ENCODE measurements at regions not wholly inside any gene's neighbourhood (a gene's known extent, or its start where the extent isn't known, plus 50 kb on each side); places are given as distances from the start of the nearest gene placed in this dataset.

DNA sequence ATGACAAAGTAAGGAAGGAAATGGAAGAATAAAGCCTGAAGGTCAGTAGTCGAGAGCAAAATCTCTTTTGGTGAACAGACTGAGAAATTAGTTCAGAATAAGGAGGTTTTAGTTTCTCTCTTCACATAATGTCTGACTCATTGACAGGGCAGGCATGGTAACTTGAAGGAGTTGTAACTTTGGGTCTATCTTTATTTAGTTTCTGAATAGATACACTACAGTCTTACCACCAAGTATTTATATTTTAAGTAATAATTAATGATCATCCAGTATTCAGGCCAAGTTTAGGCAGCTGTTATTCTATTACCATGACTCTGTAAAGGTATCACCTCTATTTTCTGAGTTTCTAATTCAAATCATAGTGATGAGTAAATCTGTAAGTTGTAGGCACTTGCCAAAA lies 219.9 kb downstream of the SPRY2 start:
- DNase-seq = no peak

DNA sequence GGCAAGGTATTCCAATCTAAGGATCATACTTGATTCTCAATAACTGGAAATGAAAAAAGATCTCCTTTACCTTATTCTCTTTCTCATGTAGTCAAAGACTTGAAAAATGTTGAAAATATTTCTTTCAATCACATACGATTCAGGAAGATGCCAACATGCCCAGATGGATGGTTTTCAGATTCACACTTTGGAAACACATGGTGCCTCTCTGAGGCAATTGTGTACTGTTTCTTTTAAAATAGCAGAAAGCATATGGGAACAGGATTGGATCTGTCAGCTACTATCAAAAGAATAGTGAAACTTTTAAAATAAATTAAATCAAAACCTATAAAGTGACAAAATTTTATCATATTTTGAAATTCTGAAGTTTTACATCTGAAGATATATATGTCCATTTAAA lies 222.4 kb downstream of the SPRY2 start:
- DNase-seq = no peak

DNA sequence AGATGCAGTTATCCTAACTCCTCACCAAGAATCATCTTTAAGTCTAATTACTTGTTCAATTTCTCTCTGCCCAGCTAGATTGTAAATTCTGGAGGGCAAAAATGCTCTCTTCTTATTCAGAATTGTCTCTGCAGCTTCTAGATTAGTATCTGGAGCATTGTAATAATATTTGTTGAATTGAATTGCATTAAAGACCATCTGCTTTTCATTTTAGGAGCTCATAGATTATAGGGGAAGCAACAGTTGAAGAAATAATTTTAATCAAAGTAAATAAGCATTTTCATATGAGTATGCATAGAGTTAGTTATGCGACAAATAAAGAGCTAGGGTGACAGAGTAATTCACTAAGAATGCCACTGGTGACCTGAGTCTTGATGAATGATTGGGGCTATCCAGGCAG lies 222.8 kb downstream of the SPRY2 start:
- no peak for DNase-seq

DNA sequence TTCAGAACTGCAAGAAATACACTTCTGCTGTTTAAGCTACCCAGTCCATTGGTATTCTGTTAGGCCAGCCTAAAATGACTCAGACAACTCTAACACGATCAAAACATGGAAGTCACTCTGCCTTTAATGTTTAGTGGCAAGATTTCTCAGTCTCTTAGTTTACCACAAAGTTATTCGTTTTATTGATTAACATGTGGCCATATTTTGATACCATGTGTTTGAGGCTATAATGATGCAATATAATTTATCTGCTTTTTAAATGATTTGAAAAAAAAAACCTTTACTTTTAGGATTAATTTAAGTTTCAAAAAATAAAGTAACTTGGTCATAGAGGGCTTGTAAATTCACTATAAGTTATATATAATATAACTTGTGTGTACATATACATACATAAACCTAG lies 223.4 kb downstream of the SPRY2 start:
- no peak for DNase-seq

DNA sequence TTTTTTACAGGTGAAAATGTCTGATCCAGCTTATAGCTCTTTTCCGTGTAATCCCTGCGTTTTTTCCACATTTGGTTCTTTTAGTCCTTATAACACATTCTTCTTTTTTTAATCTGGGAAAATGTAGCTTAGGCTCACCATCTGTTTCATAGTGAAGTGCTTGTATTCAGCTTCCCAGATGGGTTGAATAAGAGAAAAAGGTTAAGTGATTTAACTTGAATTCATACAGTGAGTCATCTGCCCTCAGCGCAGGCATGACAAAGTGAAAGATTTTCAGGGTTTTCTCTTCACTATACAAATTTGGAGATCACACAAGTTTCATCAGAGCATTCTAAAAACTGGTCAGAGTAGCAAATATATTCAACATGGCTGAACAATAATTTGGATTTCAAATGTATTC lies 224.8 kb downstream of the SPRY2 start:
- DNase-seq = no peak

DNA sequence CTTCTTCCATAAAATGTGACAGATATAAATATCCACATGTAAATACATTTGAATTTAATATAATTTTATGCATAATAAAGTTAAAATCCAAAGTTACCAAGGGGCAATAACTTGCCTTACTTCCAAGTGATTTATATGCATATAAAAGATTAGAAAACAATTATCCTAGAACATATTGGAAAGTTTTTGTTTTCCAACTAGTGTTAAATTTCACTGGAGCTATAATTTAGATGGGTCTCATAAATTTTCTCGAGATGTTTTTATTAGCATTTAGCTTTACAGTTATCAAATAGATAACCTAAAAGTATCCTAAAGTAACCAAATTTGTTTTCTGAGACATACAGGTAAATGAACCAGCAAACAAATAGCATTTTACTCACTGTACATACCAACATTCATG lies 225.3 kb downstream of the SPRY2 start:
- no peak for DNase-seq

DNA sequence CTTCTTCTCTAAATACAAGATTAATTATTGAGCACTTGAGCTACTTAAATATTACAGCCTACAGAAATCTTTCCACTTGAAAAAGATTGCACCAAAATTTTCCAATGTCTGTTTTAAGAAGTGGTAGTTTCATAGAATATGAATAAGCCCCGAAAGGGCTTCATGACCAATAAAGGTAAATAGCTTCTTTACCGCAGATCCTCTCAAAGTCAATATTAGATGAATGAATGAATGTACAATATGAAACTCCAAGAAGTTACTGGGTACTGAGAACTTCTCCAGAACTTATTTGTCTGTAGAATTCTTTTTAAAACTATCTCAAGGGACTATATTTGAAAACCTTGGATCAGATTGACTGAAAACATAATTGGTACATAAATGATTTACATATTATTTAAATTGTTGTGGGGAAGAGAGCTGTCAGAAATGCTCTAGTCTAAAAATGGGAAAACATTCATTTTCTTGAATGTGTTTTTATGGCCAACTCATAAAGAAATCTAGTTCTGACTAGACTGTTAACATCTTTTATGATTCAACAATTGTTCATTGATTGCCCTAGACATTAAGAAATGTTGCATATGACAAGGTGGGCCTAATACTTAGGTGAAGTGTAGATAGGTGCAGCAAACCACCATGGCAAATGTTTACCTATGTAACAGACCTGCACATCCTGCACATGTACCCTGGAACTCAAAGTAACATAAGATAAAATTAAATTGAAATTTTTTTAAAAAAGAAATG lies 227.0 kb downstream of the SPRY2 start:
- no peak for DNase-seq

DNA sequence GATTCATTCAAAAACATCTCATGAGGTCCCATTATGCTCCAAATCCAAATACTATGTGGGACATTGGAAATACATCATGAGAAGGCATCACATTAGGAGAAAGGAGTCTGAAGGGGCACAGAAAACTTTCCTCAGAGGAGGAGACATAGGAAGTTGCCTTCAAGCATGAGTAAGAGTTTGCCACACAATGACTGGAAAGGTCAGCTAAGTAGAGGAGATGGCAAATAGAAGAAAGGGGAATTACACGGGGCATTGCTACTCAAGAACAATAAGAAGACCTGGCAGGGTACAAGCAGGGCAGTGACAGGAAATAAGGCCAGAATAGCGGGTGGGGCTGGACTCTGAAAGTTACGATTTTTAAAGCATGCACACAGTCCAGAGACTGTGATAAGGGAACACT lies 231.6 kb downstream of the SPRY2 start:
- DNase-seq = no peak

DNA sequence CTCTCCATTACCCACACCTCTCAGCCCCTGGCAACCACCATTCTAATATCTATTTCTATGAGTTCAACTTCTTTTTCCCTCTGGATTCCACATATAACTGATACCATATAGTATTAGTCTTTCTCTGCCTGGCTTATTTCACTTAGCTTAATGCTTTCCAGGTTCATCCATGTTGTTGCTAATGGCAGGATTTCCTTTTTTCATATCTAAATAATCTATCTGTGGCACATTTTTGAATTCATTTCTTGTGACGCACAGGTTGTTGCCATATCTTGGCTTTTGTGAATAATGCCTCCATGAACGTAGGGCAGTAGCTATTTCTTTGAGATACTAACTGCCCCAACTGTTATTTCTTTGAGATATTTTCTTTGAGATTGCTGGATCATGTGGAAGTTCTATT lies 235.6 kb downstream of the SPRY2 start:
- no peak for DNase-seq

DNA sequence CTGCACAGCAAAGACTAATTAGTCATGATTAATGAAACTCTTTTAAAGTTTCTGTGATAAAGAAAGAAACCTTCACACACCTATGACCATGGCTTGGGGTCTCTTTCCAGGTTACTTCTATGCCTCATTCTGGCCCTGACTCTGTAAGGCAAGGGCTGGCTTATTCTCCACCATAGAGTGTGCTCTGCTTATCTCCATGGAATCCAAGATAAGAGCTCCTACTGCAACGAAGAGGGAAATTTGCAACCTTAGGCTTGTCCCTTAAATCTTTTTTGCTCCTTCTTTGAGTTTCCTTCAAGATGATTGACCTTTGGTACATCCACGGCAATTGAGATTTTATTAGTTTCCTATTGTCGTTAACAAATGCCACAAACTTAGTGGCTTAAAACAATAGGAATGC lies 239.9 kb downstream of the SPRY2 start:
- DNase-seq = no peak

DNA sequence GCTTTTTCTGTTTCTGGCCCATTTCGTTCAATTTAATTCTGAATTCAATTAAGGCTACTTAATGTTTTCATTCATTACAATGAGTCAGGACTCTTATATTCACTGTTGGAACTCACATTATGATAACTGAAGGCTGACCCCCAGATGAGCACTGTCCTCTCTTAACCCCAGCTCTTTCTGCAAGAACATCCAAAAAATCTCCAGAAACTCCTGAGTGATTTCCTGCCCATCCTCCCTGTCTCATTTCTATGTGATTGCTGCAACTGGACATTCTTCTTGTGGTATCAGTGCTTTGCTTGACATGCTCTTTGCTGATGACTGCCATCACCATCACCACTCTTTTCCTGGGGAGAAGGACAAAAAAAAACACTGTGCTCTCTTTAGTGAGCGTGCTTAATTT lies 240.3 kb downstream of the SPRY2 start:
- DNase-seq = no peak

DNA sequence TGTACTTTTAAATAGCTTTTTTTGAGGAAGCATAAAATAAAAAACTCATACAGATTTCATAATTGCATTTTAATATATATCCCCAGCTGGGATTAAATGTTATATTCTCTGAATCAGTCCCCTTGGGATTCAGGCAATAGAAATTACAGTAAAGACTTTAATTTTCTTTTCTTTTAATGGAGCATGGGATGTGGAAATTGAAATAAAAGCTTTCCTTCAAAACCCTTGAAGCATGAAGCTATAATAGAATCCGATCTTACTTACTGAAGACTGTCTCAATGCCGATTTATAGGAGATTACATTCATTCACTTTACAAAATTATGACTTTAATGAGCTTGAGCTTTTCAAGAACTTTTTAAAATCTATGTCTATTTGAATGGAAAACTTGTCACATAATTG lies 243.4 kb downstream of the SPRY2 start:
- no peak for DNase-seq

DNA sequence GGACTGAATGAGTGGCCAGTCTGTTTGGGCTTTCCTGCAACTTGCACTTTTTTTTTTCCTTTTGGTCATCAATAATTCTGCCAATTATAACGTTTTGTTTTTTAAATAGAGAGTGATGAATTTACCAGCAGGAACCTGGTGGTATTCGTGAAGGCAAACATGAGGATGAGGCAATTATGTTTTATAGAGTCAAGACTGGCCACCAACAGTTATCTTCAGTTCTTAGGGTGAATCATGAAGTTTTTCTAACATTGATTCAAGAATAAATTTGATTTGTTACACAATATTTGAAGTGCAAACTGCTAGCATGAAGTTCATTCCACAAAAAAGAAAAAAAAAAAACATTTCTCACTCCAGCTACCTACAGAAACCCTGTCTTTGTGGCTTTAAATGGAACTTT lies 244.5 kb downstream of the SPRY2 start:
- DNase-seq = no peak

DNA sequence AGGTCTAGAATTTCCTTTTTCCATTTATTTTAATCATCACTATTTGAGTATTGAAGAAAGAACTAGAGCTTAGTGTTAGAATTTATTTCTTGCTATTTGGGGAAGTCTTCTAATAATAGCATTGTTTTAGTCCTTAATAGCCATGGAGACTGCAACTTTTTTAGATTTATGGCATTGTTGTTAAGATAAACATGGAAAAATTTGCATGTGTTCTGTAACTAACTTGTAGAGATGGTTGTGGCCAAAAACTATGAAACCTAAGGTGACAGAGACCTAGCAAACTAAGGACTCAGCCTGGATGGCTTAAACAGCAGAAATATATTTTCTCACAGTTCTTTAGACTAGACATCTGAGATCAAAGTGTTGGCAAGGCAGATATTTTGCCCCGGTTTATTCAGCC lies 246.4 kb downstream of the SPRY2 start:
- no peak for DNase-seq

DNA sequence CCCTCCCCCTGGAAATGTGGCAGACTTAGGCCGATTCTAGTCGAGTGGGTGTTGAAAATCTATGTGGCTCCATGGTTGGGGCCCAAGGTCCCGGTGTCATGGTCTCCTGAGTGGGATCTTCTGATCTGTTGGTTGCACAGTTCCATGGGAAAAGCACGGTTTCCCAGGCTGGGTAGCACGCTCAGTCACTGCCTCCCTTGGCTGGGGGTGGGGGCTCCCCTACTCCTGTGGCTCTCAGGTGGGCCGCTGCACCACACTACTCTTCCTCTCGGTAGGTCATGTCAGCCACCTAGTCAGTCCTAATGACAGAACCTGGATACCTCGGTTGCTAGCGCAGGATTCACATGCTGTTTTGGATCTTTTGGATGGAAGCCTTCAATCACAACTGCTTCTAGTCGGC lies 247.0 kb downstream of the SPRY2 start:
- DNase-seq = no peak

DNA sequence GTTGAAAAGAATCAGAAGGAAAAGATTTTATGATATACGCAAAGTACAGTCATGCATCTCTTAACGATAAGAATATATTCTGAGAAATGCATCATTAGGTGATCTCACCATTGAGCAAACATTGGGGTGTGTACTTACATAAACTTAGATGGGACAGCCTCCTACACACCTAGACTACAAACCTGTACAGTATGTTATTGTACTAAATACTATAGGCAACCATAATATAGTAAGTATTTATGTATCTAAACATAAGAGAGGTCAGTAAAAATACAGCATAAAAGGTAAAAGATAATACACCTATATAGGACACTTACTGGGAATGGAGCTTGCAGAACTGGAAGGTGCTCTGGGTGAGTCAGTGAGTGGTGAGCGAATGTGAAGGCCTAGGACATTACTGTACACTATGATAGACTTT lies 254.6 kb downstream of the SPRY2 start:
- no peak for DNase-seq

DNA sequence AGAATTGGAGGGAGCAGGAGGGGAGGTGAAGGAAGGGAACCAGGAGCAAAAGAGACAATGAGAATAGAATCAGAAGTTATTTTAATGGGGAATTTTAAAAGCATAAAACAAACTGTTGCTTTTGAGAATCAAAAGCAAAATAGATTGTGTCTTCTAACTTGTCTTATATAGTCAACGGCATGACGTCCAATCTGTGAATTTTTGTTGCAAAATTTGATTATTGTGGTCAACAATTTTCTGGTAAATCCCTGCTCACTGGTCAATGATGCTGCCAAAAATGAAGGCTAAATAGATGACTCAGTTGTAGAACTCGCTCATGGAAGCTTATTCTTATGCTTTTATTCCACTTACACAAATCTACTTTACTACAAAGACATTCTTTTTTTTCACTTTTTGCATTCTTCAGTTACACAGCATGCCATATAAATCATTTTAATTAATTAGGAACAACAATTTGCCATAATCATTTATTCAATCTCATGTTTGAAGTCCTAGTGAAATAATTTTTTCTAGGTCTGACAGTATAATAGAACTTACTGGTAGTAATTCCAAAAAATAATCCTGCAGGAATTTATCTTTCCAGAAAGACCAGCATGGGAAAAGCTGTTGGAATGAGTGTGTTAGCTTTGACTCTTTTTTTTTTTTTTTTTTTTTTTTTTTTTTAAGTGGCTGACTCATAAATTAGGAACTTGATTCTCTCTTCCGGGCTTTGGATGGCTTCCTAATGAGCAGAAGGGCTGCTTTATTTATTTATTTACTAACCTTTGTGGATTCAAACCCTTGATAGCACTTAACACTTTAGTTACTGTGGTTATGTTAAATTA lies 256.9 kb downstream of the SPRY2 start:
- DNase-seq = no peak

DNA sequence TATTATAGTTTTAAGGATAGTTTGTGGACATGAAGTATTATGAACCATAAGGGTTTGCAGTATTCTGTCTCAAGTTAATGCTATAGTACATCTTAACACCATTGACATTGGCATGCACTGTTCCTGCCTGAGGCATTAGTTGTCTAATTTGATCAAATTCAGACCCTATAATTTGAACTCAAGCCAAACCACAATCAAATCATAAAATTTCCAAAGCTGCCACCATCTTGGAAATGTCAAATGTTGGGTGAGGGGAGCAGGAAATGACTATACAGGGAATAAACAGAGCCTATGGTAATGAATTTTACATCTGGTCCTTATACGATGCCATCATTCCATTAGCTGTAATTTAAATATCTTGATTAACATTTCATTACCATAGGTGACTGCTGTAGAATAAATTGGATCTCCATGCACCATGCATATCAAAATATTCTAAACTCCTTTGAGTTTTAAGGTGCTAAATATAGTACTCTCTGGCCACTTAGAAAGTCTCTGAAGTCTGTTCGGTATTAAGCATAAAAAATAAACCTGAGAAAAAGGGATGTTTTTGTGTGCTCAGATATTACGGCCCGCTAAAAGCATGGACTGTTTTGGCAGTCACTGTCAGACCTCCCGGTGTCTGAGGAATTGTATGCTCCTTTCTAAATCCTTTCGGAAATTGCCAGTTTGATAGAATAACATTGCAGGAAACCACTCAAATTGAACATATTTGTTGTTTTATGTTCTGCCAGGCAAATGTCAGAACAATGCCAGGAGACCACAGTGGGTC lies 257.7 kb downstream of the SPRY2 start:
- no peak for DNase-seq

DNA sequence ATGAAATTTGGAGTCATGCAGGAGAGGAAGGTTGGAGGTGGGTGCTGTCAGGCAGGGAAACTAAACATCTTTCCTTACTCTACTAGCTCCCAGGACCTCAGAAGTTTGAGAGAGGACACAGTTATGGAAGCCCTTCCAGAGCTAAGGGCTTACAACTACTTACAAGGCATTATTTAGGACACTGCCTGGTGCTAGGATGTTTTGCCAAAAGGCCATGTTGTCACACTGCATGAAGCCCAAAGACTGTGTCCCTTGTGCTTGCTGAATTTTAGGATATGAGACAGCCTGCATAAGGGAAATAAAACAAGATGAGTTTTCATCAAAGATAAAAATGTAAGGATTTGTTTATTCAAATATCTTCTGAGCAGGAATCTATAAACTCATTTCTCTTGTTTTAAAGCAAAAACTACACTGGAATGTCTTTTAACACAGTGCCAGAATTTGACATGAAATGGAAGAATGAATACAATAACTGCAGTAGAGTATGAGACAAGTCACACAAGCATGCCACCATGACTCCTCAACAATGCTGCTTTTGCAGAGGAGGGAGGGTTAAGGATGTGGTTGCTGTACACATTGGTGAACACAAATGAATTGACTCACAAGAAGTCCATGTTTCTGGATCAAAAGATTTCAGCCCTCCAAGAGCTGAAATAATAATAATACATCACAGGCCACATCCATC lies 258.4 kb downstream of the SPRY2 start:
- DNase-seq = no peak

DNA sequence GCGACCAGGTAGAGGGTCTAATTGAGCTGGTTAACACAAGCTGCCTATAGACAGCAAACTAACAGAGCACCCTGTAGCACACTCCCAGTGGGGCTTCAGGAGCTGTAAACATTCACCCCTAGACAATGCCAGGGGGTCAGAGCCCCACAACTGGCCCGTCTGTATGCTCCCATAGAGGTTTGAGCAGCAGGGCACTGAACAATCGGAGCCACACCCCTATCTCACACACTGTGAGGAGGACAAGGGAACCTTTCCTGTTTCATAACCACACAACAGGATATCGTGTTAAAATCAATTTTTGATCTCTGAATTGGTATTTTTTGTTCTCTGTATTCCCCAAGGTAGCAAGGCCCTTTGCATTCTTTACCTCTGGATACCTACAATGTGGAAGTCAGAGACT lies 266.1 kb downstream of the SPRY2 start:
- no peak for DNase-seq

DNA sequence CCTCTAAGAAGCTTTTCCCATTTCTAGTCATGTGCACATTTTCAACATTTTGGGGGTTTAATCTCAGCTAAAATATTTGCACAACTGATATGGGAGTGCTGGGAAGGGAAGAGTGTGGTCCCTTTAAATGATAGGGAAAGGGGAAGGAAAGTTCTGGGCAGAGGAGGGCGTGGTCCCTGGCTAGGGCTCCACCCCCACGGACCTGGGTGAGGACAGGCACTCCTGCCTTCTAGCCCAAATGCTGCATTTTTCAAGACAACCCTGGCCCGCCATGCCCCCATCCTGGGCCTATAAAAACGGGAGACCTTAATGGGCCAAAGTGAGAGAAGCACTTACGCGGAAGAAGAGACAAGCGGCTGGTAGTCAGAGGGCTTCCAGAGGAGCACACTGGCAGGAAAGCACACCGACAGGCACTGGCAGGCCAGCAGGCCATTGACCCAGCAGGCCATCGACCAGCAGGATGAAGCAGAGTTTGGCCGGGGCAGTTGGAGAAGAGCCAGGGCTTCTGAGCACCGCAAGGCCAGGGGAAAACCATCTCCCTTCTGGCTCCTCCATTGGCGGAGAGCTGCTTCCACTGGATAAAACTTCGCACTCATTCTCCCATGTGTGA lies 266.7 kb downstream of the SPRY2 start:
- no peak for DNase-seq

DNA sequence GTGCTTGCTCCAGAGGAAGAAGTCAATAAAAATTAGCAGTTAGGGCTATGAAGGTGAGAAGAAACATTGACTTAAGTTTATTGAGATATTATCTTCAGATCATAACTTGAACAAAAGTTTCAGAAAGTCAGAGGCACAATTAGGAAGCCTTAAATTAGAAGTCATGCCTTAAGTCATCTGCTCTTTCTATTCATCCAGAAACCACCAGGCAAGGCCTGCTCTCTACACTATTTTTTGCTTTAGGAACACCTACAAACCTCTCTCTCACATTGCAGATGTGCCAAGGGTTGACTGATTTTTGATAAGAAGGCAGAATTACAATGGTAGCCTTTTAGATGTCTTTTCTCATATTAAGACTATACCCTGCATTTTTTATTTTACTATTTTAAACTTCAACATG lies 268.7 kb downstream of the SPRY2 start:
- DNase-seq = no peak
